Activated naive CD4-positive, alpha-beta T cell treated with anti-CD3 and anti-CD28 coated beads, Interleukin-2, amount 50 U/mL, for 72 hours (primary cell): ENCODE measurements at regions not wholly inside any gene's neighbourhood (a gene's known extent, or its start where the extent isn't known, plus 50 kb on each side); places are given as distances from the start of the nearest gene placed in this dataset.
"Not testable (repeated sequence)": the region's sequence is repeated elsewhere in the genome, so short reads cannot be mapped to it uniquely, and the experiment has no call there.

Experiments used
- ATAC-seq, 2 donors: fragments of 150-1000 bp; cut with Tn5 transposase; 2 replicates each; pipeline ENCODE4 v1.10.0; 2021; ENCODE audit warnings: mild to moderate bottlenecking in 2 of 2, moderate library complexity in 2 of 2
- DNase-seq, 2 donors: peaks; one replicate each; pipeline ENCODE4 v3.0.0; 2021 to 2022; ENCODE audit warnings: low spot score in 2 of 2
- H3K27ac Mint-ChIP-seq, 2 donors: one replicate each; pipeline ENCODE4 v1.8.0; 2022; ENCODE audit warnings: mild to moderate bottlenecking in 2 of 2, mixed read lengths in 2 of 2
- H3K36me3 Mint-ChIP-seq, 2 donors: one replicate each; pipeline ENCODE4 v1.8.0; 2022; ENCODE audit warnings: mixed read lengths in 2 of 2
- H3K9me3 Mint-ChIP-seq, 2 donors: one replicate each; pipeline ENCODE4 v1.8.0; 2022; ENCODE audit warnings: mixed read lengths in 2 of 2

DNA sequence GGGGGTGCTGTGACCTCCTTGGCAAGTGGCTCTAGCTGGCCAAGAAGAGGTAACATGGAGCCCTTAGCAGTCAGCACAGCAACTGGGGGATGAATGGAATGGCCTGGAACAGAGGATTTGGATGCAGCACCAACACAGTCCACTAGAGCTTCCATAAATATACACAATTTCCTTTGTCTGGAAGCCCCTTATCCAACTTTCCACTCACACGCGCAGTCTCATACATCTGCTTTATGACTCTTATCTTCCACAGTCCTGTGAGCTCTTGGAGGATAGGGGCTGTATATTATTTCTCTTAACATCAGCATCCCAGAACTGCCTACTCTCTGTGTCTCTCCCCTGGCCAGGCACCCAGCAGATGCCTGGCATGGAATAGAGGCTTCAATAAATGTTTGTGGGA lies 235.6 kb upstream of the MAF start:
- ATAC-seq (no peak), DNase-seq (no peak)
- no peaks in the 10 kb centered on the region for H3K36me3 Mint-ChIP-seq
- H3K9me3 Mint-ChIP-seq, result no peaks in the 10 kb centered on the region
- H3K27ac Mint-ChIP-seq, result no peak overlapping the region

DNA sequence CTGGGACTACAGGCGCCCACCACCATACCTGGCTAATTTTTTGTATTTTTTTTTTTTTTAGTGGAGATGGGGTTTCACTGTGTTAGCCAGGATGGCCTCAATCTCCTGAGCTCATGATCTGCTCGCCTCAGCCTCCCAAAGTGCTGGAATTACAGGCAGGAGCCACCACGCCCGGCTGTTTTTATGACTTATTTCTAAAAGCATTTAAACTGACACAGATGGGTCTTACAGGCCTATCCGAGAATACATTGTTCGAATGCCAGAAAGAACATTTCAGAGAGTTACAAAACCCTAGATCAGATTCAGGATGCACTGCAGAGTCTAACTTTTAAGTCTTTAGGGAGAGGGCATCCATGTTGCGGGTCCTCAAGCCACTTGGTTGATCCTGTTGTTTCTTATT lies 234.7 kb upstream of the MAF start:
- no peak overlapping the region for H3K27ac Mint-ChIP-seq

DNA sequence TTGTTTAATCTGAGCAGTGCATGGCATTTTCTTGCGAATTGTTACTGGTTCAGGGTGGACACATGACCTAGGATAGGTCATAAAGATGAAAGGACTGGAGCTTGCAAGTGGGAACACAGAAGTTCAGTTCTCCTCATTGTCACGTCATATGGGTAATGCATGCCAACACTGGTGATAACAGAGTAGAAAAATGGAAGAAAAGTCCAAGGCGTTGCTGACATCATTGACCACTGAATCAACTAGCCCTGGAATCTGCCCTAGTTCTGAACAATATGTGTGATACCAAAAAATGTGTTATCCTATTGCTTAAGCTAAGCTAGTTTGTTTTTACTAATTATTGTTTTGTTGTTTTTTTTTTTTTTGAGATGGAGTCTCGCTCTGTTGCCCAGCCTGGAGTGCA lies 234.2 kb upstream of the MAF start:
- no peak for ATAC-seq
- H3K36me3 Mint-ChIP-seq, result no peaks in the 10 kb centered on the region
- H3K9me3 Mint-ChIP-seq, result no peaks in the 10 kb centered on the region
- H3K27ac Mint-ChIP-seq, result no peak overlapping the region
- DNase-seq, result no peak

More for the DNA sequence above, 234.7 kb upstream of the MAF start:
- Mint-ChIP-seq H3K9me3 (no peaks in the 10 kb centered on the region), H3K36me3 (no peaks in the 10 kb centered on the region)
- no peak for ATAC-seq
- no peak for DNase-seq

DNA sequence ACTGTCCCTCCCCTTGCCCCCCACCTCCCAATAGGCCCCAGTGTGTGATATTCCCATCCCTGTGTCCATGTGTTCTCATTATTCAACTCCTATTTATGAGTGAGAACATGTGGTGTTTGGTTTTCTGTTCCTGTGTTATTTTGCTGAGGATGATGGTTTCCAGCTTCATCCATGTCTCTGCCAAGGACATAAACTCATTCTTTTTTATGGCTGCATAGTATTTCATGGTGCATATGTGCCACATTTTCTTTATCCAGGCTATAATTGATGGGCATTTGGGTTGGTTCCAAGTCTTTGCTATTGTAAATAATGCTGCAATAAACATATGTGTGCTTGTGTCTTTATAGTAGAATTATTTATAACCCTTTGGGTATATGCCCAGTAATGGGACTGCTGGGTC lies 233.5 kb upstream of the MAF start:
- not testable (repeated sequence) for H3K27ac Mint-ChIP-seq, H3K9me3 Mint-ChIP-seq, ATAC-seq, DNase-seq, H3K36me3 Mint-ChIP-seq

DNA sequence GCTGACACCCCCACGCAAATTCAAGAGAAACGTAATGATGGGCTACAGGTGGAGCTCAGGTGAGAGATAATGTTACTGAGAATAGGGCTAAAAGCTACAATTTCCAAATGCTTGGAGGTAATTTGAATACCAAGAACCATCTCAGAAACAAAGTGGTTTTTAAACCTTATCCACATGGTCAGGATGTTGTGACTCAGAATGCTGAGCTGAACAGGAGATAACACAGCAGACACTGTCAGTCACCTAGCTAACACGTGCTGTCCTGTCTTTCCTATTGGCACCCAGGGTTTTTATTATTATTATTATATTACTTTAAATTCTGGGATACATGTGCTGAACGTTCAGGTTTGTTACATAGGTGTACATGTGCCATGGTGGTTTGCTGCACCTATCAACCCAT lies 233.0 kb upstream of the MAF start:
- ATAC-seq (no peak), DNase-seq (no peak)
- Mint-ChIP-seq H3K9me3 (no peaks in the 10 kb centered on the region), H3K36me3 (no peaks in the 10 kb centered on the region), H3K27ac (no peak overlapping the region)

DNA sequence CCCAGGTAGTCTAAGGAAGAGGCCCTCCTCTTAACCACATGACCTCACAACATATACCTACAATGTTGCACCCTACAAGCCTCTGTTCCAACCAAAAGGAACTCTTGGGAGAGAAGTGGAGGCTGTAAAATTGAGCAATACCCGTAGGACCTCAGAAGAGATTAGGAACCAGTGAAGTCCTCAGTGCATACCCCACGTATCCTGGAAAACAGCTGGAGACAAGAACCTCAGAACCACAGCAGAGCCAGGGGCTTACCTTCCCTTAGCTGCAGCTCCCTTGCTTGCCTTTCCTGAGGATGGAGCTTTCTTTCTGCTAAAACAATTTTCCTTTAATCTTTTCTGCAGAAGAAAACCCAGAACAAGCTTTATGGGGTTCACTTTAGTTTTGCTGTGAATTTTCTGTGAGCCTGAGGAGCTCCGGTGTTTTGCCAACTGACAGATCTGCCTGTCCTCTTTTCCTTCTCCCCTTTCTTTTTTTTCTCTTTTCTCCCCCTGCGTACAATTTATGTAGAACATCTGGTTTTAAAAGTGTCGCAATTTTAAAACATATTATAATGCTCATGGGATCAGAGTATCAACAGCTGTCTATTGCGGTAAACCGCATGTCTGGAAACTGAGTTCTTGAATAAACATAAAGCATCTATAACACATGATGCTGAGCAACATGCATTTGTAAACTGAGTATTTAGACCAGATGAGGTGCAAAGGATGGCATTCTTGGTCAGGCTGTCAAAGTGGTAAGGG lies 226.4 kb upstream of the MAF start:
- ATAC-seq, result no peak
- Mint-ChIP-seq H3K36me3 (no peaks in the 10 kb centered on the region), H3K9me3 (no peaks in the 10 kb centered on the region), H3K27ac (no peak overlapping the region)
- no peak for DNase-seq

DNA sequence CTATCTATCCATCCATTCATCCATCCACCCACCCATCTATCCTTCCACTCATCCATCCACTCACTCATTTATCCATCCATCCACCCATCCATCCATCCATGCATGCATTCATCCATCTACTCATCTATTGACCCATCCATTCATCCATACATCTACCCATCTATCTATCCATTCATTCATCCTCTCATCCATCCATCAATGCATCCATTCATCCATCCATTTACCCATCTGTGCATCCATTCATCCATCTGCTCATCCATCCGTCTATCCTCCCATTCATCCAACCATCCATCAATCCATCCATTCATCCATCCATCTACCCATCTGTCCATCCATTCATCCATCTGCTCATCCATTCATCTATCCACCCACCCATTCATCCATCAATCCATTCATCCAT lies 224.5 kb upstream of the MAF start:
- no peaks in the 10 kb centered on the region for H3K9me3 Mint-ChIP-seq
- no peaks in the 10 kb centered on the region for H3K36me3 Mint-ChIP-seq
- no peak overlapping the region for H3K27ac Mint-ChIP-seq
- DNase-seq (no peak), ATAC-seq (no peak)

DNA sequence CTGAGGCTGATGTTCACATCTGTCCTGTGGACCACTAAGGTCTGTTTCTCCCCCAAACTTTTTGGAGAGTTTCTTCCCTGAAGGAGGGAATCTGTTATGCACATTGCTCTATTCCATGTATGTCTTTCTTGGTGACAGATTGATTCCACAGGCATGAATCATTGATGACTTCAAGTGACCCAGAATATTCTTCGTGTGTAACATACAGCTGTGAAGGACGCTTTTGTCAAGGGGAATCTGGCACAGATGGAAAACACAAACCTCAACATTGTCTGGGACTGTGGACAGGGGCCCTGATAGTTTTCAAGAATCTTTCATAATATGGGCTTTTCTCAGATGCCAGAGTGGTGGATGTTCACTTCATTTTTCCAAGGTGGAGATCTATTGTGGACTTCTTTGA lies 223.1 kb upstream of the MAF start:
- no peaks in the 10 kb centered on the region for H3K36me3 Mint-ChIP-seq
- peak overlapping the region in 1 of 2 donors; percentile 65 for H3K27ac Mint-ChIP-seq
- DNase-seq (no peak), ATAC-seq (no peak)
- H3K9me3 Mint-ChIP-seq, result no peaks in the 10 kb centered on the region

DNA sequence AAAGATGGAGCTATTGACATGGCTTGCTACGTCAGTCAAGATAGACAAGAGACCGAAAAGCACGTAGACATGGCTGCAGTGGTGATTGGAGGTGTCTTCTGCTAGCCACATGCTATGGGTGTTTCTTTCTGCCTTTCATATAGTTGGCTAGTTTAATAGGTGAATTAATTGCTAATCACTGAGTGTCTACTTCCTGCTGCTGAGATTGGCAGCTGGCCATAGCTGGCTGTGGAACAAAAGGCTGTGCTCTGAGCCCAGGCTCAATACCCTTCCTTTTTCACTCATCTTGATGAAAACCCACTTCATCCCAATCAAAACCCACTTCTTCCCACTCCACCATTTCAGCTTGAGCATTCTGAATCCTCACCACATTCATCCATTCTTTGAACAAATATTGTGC lies 221.4 kb upstream of the MAF start:
- Mint-ChIP-seq H3K27ac (no peak overlapping the region), H3K9me3 (no peaks in the 10 kb centered on the region), H3K36me3 (no peaks in the 10 kb centered on the region)
- no peak for DNase-seq
- no peak for ATAC-seq

DNA sequence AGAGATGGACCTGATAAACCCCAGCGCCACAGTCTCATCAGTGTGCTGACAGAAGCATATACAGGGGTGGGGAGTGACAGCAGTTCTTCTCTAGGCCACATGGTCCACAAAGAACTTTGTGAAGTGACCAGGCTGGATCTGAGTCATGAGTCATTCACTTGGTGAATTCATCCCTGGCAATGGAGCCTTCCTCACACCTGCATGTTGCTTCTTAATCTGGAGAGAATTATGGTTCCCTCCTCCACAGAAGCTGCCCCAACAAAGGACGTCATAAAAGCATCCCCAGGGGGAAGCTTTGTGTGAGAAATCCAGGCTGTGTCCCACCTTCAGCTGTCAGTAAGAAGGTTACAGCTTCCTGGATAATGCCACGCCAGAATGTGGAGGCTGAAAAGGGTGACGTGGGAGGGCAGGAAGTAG lies 215.6 kb upstream of the MAF start:
- DNase-seq (no peak), ATAC-seq (no peak)
- H3K36me3 Mint-ChIP-seq, result no peaks in the 10 kb centered on the region
- no peak overlapping the region for H3K27ac Mint-ChIP-seq
- no peaks in the 10 kb centered on the region for H3K9me3 Mint-ChIP-seq

DNA sequence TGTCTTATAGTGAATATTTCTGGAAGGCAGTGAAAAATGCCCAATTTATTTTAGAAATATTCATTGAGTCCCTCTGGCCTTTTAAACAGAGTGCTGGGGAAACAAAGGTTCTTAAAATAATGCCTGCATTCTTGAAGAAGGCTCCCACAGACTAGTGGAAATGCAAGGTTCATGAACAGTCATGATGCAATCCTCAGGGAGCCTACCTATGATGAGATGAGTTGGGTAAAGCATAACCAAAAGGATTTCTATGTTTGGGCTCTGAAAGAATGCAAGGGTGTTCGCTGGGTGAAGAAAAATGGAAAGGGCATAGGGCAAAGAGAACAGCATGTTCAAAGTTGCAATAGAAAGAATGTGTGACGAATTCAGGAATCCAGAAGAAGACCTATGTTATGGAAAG lies 214.5 kb upstream of the MAF start:
- no peak for DNase-seq
- Mint-ChIP-seq H3K9me3 (no peaks in the 10 kb centered on the region), H3K27ac (no peak overlapping the region), H3K36me3 (no peaks in the 10 kb centered on the region)
- ATAC-seq, result no peak

DNA sequence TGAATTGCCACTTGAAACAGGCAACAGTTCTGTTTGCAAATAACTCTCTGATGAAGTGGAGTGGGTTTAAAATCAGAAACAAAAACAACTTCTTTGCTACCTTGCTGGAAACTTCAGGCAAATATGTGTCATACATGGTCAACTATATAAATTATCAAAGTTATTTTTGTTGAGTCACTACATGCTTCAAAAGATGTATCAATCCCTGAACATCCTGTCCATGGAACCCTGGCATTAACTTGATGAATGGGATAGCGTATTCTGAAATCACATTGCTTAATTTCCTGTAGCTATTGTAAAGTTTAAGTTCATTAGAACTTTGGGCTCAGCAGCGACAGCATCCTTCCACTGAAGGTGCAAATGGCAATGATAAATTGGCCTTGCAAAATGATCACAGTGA lies 213.6 kb upstream of the MAF start:
- H3K27ac Mint-ChIP-seq, result no peak overlapping the region
- H3K36me3 Mint-ChIP-seq, result no peaks in the 10 kb centered on the region
- DNase-seq (no peak), ATAC-seq (no peak)
- no peaks in the 10 kb centered on the region for H3K9me3 Mint-ChIP-seq

DNA sequence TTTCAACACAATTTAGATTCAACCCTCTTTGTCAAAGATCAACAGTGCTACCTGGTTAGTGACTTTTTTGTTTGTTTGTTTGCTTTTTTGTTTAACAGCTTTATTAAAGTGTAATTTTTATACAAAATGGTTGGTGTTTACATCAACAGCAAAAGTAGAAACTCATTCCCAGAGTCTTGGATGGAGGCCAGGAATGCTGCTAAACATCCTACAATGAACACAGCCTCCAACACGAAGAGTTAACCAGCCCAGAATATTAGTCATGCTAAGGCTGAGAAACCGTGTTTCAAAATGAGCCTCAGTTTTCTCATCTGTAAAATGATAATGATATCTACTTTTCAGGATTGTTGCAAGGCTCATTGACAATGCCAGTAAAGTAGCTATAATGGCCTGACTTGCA lies 211.0 kb upstream of the MAF start:
- no peaks in the 10 kb centered on the region for H3K36me3 Mint-ChIP-seq
- no peak overlapping the region for H3K27ac Mint-ChIP-seq
- no peaks in the 10 kb centered on the region for H3K9me3 Mint-ChIP-seq
- no peak for ATAC-seq
- DNase-seq, result no peak

DNA sequence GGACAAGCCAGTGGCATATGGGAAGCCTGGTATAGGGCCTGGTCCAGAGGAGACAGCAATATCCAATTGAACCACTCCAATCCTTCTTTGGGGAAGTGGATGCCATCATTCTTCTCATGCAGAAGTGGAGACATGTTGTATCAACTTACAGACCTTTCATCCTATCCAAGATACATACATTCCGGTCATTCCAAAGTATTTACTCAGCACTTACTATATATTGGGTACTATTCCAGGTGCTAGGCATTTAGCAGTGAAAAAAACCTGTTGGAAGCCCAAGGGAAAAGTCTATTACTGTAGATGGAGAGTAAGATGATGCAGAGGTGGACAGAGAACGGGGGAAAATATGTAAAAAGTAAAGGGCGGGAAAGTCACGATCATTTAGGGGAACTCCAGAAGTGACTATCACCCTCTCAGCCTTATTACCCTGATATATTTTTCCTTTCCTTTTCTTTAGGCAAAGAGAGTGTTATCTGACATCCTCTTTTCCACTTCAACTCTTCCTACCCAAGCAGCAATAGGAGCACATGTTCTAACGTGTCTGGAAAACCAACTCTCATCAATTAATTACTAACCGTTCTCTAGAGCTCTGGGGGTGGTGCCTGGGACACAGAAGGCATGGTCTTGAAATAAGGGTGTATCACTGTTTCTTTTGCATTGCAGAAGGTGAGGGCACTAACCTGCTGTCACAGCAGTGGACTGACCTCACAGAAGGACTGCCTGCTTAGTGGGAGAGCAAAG lies 210.1 kb upstream of the MAF start:
- no peaks in the 10 kb centered on the region for H3K9me3 Mint-ChIP-seq
- no peak for ATAC-seq
- H3K27ac Mint-ChIP-seq, result no peak overlapping the region
- H3K36me3 Mint-ChIP-seq, result no peaks in the 10 kb centered on the region
- DNase-seq, result no peak

DNA sequence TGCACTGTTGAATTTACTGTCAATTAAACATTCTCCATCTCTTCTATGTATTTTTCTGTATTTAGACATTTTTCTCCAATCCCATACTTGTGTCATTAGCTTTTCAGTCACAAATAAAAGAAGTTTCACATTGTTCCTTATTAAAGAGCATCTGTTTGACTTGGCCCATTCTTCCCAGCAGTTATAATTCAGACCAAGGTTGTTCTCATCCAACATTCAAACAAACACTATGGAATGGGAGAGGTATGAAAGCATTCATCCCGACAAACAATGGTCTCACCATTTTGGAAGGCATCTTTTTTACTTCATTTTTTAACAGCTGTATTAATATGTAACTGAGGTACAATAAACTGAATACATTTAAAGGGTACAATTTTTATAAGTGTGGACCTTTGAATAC lies 208.8 kb upstream of the MAF start:
- Mint-ChIP-seq H3K36me3 (no peaks in the 10 kb centered on the region), H3K9me3 (no peaks in the 10 kb centered on the region), H3K27ac (no peak overlapping the region)
- ATAC-seq, result no peak
- DNase-seq, result no peak

DNA sequence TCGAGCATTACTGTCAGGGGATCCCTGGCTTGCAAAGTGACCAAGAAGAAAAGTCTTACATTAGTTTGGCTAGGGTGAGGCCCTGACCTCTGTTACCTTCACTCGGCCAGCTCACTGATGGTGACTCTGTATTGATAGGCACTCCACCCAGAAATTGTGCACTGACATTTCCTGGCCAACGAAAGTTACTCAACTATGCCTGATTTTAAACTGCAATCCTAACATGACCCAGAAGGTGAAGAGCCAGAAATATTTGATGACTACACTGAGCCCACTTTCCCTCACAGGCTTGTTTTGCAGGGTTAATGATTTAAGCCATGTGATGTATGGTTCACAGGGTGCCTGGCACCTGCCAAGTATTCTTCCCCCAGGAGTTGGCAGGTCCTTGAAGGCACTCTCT lies 208.2 kb upstream of the MAF start:
- no peak for ATAC-seq
- DNase-seq, result no peak
- Mint-ChIP-seq H3K9me3 (no peaks in the 10 kb centered on the region), H3K27ac (no peak overlapping the region), H3K36me3 (no peaks in the 10 kb centered on the region)

DNA sequence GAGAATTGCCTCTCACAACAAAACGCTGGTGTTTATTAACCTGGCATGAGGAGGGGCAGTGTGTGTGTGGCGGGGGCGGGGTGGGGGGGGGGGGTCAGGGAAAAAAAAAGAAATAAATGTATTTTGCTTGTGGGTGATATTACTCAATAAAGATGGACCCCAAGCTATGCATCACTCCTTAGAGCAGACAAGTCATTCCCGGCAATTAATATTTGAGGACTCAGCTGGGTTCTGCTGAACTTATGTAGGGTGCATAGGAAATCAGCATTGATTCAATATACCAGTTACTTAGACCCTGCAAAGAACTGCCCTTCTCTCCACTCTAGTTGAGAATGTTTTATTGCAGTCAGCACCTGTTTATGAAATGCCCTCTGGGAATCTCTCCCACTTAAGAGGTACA lies 206.2 kb upstream of the MAF start:
- Mint-ChIP-seq H3K9me3 (peaks cover 0 to under 1% of the 10 kb centered on the region in 2 donors), H3K36me3 (no peaks in the 10 kb centered on the region), H3K27ac (no peak overlapping the region)
- ATAC-seq (no peak), DNase-seq (no peak)

DNA sequence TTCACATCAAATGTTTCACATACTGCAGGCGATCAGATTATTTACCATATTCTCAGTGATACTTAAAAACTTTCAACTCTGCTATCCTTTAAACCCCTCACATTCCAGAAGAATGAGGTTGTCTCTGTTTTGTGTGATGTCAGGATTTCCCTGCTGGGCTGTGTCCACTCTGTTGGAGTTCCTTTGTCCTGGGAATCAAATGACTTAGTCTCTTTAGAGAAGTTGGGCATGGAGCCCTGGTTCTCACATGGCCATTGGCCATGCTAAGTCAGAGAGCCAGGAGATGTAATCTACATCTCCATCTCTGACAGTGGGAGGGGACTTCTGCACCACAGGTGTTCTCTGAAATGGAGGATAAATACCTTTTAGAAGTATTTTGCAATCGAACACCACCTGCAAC lies 205.1 kb upstream of the MAF start:
- H3K9me3 Mint-ChIP-seq, result peaks cover 0 to 5% of the 10 kb centered on the region in 2 donors
- no peak for DNase-seq
- no peaks in the 10 kb centered on the region for H3K36me3 Mint-ChIP-seq
- H3K27ac Mint-ChIP-seq, result no peak overlapping the region
- ATAC-seq, result no peak
